ENCODE measurements at regions not wholly inside any gene's neighbourhood (a gene's known extent, or its start where the extent isn't known, plus 50 kb on each side); places are given as distances from the start of the nearest gene placed in this dataset.

- Histone ChIP-seq H3K9ac (ENCODE audit: low read length) (no peak overlapping the region), H3K4me3 (ENCODE audit: insufficient read depth, low read length, poor library complexity, severe bottlenecking) (no peak overlapping the region), H3K27ac (ENCODE audit: low read depth, low read length) (no peak overlapping the region), H3K9me2 (replicated peaks; ENCODE audit: insufficient read depth, low read length) (no peaks in the 10 kb centered on the region), H3K79me2 (ENCODE audit: insufficient read depth, low read length) (no peaks in the 10 kb centered on the region), H3K36me3 (ENCODE audit: low read length) (no peaks in the 10 kb centered on the region), H3K4me2 (ENCODE audit: low read depth, low read length, poor library complexity, severe bottlenecking) (no peak overlapping the region), H2AFZ (ENCODE audit: low read depth, low read length, severe bottlenecking) (no peak overlapping the region), H3K9me3 (ENCODE audit: insufficient read depth, low read length) (no peaks in the 10 kb centered on the region), H3K27me3 (ENCODE audit: low read length) (no peaks in the 10 kb centered on the region), H4K20me1 (ENCODE audit: low read depth, low read length) (no peaks in the 10 kb centered on the region), H3F3A (ENCODE audit: insufficient read depth) (no peaks in the 10 kb centered on the region)
- no peak for TF ChIP-seq CTCF (IDR thresholded peaks at IDR 0.05; ENCODE audit: insufficient read depth, low read length, poor library complexity, severe bottlenecking)
- TF ChIP-seq EZH2phosphoT487 (conservative IDR thresholded peaks at IDR 0.05; ENCODE audit: low read length) = no peak
Observed at GRCh38 chr4:157818946-157819692, 353.7 kb downstream of the GASK1B start.

GRCh38 chr4:157810137-157810774 lies 362.6 kb downstream of the GASK1B start:
- no peak for TF ChIP-seq EZH2phosphoT487 (conservative IDR thresholded peaks at IDR 0.05; ENCODE audit: low read length)
- no peak for TF ChIP-seq CTCF (IDR thresholded peaks at IDR 0.05; ENCODE audit: insufficient read depth, low read length, poor library complexity, severe bottlenecking)
- no peaks in the 10 kb centered on the region for H3F3A ChIP-seq (ENCODE audit: insufficient read depth)
- no peaks in the 10 kb centered on the region for H4K20me1 ChIP-seq (ENCODE audit: low read depth, low read length)
- no peaks in the 10 kb centered on the region for H3K9me2 ChIP-seq (replicated peaks; ENCODE audit: insufficient read depth, low read length)
- no peaks in the 10 kb centered on the region for H3K9me3 ChIP-seq (ENCODE audit: insufficient read depth, low read length)
- H2AFZ ChIP-seq (ENCODE audit: low read depth, low read length, severe bottlenecking) = no peak overlapping the region
- H3K36me3 ChIP-seq (ENCODE audit: low read length) = no peaks in the 10 kb centered on the region
- H3K4me2 ChIP-seq (ENCODE audit: low read depth, low read length, poor library complexity, severe bottlenecking) = no peak overlapping the region
- no peak overlapping the region for H3K9ac ChIP-seq (ENCODE audit: low read length)
- no peak overlapping the region for H3K4me3 ChIP-seq (ENCODE audit: insufficient read depth, low read length, poor library complexity, severe bottlenecking)
- H3K27ac ChIP-seq (ENCODE audit: low read depth, low read length) = no peak overlapping the region
- no peaks in the 10 kb centered on the region for H3K27me3 ChIP-seq (ENCODE audit: low read length)
- no peaks in the 10 kb centered on the region for H3K79me2 ChIP-seq (ENCODE audit: insufficient read depth, low read length)

GRCh38 chr4:157808796-157809383 lies 363.9 kb downstream of the GASK1B start:
- Histone ChIP-seq H3F3A (ENCODE audit: insufficient read depth) (no peaks in the 10 kb centered on the region), H4K20me1 (ENCODE audit: low read depth, low read length) (no peaks in the 10 kb centered on the region), H3K9ac (ENCODE audit: low read length) (no peak overlapping the region), H3K9me2 (replicated peaks; ENCODE audit: insufficient read depth, low read length) (no peaks in the 10 kb centered on the region), H3K27me3 (ENCODE audit: low read length) (no peaks in the 10 kb centered on the region), H3K36me3 (ENCODE audit: low read length) (no peaks in the 10 kb centered on the region), H3K79me2 (ENCODE audit: insufficient read depth, low read length) (no peaks in the 10 kb centered on the region), H3K4me2 (ENCODE audit: low read depth, low read length, poor library complexity, severe bottlenecking) (no peak overlapping the region), H3K4me3 (ENCODE audit: insufficient read depth, low read length, poor library complexity, severe bottlenecking) (no peak overlapping the region), H3K27ac (ENCODE audit: low read depth, low read length) (no peak overlapping the region), H3K9me3 (ENCODE audit: insufficient read depth, low read length) (no peaks in the 10 kb centered on the region), H2AFZ (ENCODE audit: low read depth, low read length, severe bottlenecking) (no peak overlapping the region)
- TF ChIP-seq CTCF (IDR thresholded peaks at IDR 0.05; ENCODE audit: insufficient read depth, low read length, poor library complexity, severe bottlenecking) (no peak), EZH2phosphoT487 (conservative IDR thresholded peaks at IDR 0.05; ENCODE audit: low read length) (no peak)

All from SU-DHL-6 (cell line).